IPS DF 19.7 (cell line): ENCODE measurements at regions not wholly inside any gene's neighbourhood (a gene's known extent, or its start where the extent isn't known, plus 50 kb on each side); places are given as distances from the start of the nearest gene placed in this dataset.
"Not testable (repeated sequence)": the region's sequence is repeated elsewhere in the genome, so short reads cannot be mapped to it uniquely, and the experiment has no call there.

Experiments used
- DNase-seq: peaks from one replicate; pipeline ENCODE4 v3.0.0-alpha.2; 2013; ENCODE audit warnings: low read depth, low spot score

GRCh38 chr1:18561967-18562366, 68.7 kb upstream of the PAX7 start:
- no peak for DNase-seq

GRCh38 chr1:18564676-18565075, 66.0 kb upstream of the PAX7 start:
- DNase-seq, result no peak

- no peak for DNase-seq
Measured at GRCh38 chr1:18565321-18565720, 65.3 kb upstream of the PAX7 start.

GRCh38 chr1:18568489-18568888, 62.2 kb upstream of the PAX7 start:
- DNase-seq, result no peak

GRCh38 chr1:18569251-18569650, 61.4 kb upstream of the PAX7 start:
- no peak for DNase-seq

- DNase-seq, result no peak
Measured at GRCh38 chr1:18569811-18570545, 60.7 kb upstream of the PAX7 start.

GRCh38 chr1:18571275-18571674, 59.4 kb upstream of the PAX7 start:
- DNase-seq, result no peak

- DNase-seq, result no peak
Measured at GRCh38 chr1:18572022-18572880, 58.4 kb upstream of the PAX7 start.

- DNase-seq, result no peak
Measured at GRCh38 chr1:18573170-18573569, 57.5 kb upstream of the PAX7 start.

GRCh38 chr1:18574754-18575153, 55.9 kb upstream of the PAX7 start:
- DNase-seq, result no peak

GRCh38 chr1:18575620-18576019, 55.0 kb upstream of the PAX7 start:
- DNase-seq, result peak; percentile 86

- DNase-seq, result no peak
Measured at GRCh38 chr1:18578271-18578670, 52.4 kb upstream of the PAX7 start.

GRCh38 chr1:18579267-18579666, 51.4 kb upstream of the PAX7 start:
- DNase-seq, result not testable (repeated sequence)

- DNase-seq, result no peak
Measured at GRCh38 chr1:18580047-18580446, 50.6 kb upstream of the PAX7 start.

GRCh38 chr1:18580691-18581419, 49.8 kb upstream of the PAX7 start:
- no peak for DNase-seq
